Uterus (tissue), 2 donors: ENCODE measurements at regions not wholly inside any gene's neighbourhood (a gene's known extent, or its start where the extent isn't known, plus 50 kb on each side); places are given as distances from the start of the nearest gene placed in this dataset.

Experiments
- POLR2A ChIP-seq, 2 donors: fragments of 450-650 bp; IDR thresholded peaks; one replicate each; pipeline ENCODE4 v1.6.1; 2016; ENCODE audit warnings: antibody characterized with exemption in 2 of 2, mild to moderate bottlenecking in 1 of 2, moderate library complexity in 1 of 2
- TF ChIP-seq, protein P1 (sequence below), 4 experiments: fragments of 200-600 bp in 2 of 4; fragments of 450-650 bp in 2 of 4; sonication (generic) in 2 of 4; IDR thresholded peaks; one replicate each; pipeline ENCODE4 v1.5.1; 2016 to 2019; ENCODE audit warnings: antibody characterized with exemption in 4 of 4, mild to moderate bottlenecking in 2 of 4, moderate library complexity in 1 of 4

DNA sequence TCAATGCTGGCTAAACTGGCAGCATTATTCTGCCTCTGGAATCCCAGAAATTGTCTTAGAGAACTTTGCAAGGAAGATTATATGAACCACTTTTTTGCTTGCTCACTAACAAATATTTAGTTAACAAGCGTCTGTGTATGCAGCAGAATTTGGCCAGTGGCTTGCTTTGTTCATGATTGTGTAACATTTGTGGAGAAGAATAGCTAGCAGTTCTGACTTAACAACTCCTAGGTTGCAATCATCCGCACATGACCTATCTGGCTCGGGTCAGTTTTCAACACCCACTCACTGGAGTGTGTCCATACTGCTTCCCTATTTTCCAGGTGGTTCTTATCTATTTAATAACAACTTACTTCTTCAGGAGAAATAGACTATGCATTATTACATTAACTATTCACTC is 98.5 kb downstream of the SNX18 start:
- TF ChIP-seq, protein P1, sequence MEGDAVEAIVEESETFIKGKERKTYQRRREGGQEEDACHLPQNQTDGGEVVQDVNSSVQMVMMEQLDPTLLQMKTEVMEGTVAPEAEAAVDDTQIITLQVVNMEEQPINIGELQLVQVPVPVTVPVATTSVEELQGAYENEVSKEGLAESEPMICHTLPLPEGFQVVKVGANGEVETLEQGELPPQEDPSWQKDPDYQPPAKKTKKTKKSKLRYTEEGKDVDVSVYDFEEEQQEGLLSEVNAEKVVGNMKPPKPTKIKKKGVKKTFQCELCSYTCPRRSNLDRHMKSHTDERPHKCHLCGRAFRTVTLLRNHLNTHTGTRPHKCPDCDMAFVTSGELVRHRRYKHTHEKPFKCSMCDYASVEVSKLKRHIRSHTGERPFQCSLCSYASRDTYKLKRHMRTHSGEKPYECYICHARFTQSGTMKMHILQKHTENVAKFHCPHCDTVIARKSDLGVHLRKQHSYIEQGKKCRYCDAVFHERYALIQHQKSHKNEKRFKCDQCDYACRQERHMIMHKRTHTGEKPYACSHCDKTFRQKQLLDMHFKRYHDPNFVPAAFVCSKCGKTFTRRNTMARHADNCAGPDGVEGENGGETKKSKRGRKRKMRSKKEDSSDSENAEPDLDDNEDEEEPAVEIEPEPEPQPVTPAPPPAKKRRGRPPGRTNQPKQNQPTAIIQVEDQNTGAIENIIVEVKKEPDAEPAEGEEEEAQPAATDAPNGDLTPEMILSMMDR (IDR thresholded peaks at IDR 0.05): no peak
- TF ChIP-seq POLR2A (IDR thresholded peaks at IDR 0.05): no peak
